ENCODE measurements at regions not wholly inside any gene's neighbourhood (a gene's known extent, or its start where the extent isn't known, plus 50 kb on each side); places are given as distances from the start of the nearest gene placed in this dataset.

GRCh38 chr3:72114773-72115172, 329.8 kb upstream of the PROK2 start:
- Histone ChIP-seq H3K36me3 (ENCODE audit: control insufficient read depth, insufficient read depth, low read length) (no peaks in the 10 kb centered on the region), H3K4me1 (ENCODE audit: control insufficient read depth, insufficient read depth, low read length) (no peaks in the 10 kb centered on the region), H3K4me3 (ENCODE audit: low read depth in 2 of 2, low read length in 2 of 2) (no peak overlapping the region), H3K27ac (ENCODE audit: low read length) (no peak overlapping the region), H3K27me3 (ENCODE audit: control insufficient read depth, insufficient read depth, low read length) (no peaks in the 10 kb centered on the region), H3K9me3 (ENCODE audit: control insufficient read depth, insufficient read depth, low read depth, low read length) (no peaks in the 10 kb centered on the region)
- BruUV-seq (replicated peaks): no TSS peak
- ATAC-seq (no peak), DNase-seq (ENCODE audit: low read depth, low spot score) (no peak)
- in situ Hi-C loops (cut with HindIII; ENCODE audit: low pct_unique_long_range_greater_than_20kb, low sequenced_read_pairs): no loop called here
- CTCF ChIA-PET: no interaction called here
- TF ChIP-seq POLR2AphosphoS5 (IDR thresholded peaks at IDR 0.05; ENCODE audit: low read depth, low read length) (no peak), TCF7L2 (IDR thresholded peaks at IDR 0.05; ENCODE audit: low read depth, low read length) (no peak), CTCF (IDR thresholded peaks at IDR 0.05) (no peak), SIN3A (IDR thresholded peaks at IDR 0.05; ENCODE audit: borderline replicate concordance, insufficient read depth, low read depth, low read length) (no peak), REST (IDR thresholded peaks at IDR 0.05; ENCODE audit: insufficient read depth in 1 of 2, low read depth in 2 of 2, low read length in 1 of 2) (no peak)
- POLR2A ChIA-PET: no interaction called here
- intact Hi-C loops (cut with micrococcal nuclease; ENCODE audit: unreplicated experiment): no loop called here

- no TSS peak for BruUV-seq (replicated peaks)
- TF ChIP-seq POLR2AphosphoS5 (IDR thresholded peaks at IDR 0.05; ENCODE audit: low read depth, low read length): no peak
- TF ChIP-seq CTCF (IDR thresholded peaks at IDR 0.05): no peak
- TF ChIP-seq SIN3A (IDR thresholded peaks at IDR 0.05; ENCODE audit: borderline replicate concordance, insufficient read depth, low read depth, low read length): no peak
- no peak for TF ChIP-seq TCF7L2 (IDR thresholded peaks at IDR 0.05; ENCODE audit: low read depth, low read length)
- TF ChIP-seq REST (IDR thresholded peaks at IDR 0.05; ENCODE audit: insufficient read depth in 1 of 2, low read depth in 2 of 2, low read length in 1 of 2): no peak
- ChIA-PET POLR2A (no interaction called here), CTCF (no interaction called here)
- DNase-seq (ENCODE audit: low read depth, low spot score): no peak
- no peak for ATAC-seq
- no peak overlapping the region for H3K4me3 ChIP-seq (ENCODE audit: low read depth in 2 of 2, low read length in 2 of 2)
- no peaks in the 10 kb centered on the region for H3K4me1 ChIP-seq (ENCODE audit: control insufficient read depth, insufficient read depth, low read length)
- H3K36me3 ChIP-seq (ENCODE audit: control insufficient read depth, insufficient read depth, low read length): no peaks in the 10 kb centered on the region
- H3K27me3 ChIP-seq (ENCODE audit: control insufficient read depth, insufficient read depth, low read length): no peaks in the 10 kb centered on the region
- intact Hi-C loops (cut with micrococcal nuclease; ENCODE audit: unreplicated experiment) (no loop called here), in situ Hi-C loops (cut with HindIII; ENCODE audit: low pct_unique_long_range_greater_than_20kb, low sequenced_read_pairs) (no loop called here)
- no peak overlapping the region for H3K27ac ChIP-seq (ENCODE audit: low read length)
- no peaks in the 10 kb centered on the region for H3K9me3 ChIP-seq (ENCODE audit: control insufficient read depth, insufficient read depth, low read depth, low read length)
These were observed 329.0 kb upstream of the PROK2 start for GRCh38 chr3:72113964-72114363.
